GM18909 (cell line): ENCODE measurements at regions not wholly inside any gene's neighbourhood (a gene's known extent, or its start where the extent isn't known, plus 50 kb on each side); places are given as distances from the start of the nearest gene placed in this dataset.

ENCODE experiments used
- ATAC-seq: cut with Tn5 transposase; IDR thresholded peaks from one replicate; pipeline ENCODE4 v1.9.1; 2021; ENCODE audit warnings: mild to moderate bottlenecking; ENCODE audit not compliant: unreplicated experiment, poor library complexity

DNA sequence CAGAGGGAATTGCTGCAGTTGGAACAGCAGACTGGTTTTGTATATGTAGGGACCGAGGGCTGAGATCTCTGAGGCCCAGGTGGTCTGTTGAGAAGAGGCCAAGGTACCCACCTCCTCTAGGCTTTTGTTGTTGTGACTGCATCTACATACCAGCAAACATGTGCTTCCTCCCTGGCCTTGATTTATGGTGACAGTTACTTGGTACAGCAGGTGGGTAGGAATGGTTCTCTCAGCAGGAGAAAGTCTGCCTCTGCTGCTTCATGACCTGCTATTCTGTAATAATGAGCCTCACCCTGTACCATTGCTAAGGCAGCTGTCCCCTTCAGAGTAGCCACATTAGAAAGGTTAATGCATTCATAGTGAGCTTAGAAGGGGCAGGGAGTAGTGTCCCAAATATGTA lies 196.7 kb upstream of the PELI2 start:
- no peak for ATAC-seq

DNA sequence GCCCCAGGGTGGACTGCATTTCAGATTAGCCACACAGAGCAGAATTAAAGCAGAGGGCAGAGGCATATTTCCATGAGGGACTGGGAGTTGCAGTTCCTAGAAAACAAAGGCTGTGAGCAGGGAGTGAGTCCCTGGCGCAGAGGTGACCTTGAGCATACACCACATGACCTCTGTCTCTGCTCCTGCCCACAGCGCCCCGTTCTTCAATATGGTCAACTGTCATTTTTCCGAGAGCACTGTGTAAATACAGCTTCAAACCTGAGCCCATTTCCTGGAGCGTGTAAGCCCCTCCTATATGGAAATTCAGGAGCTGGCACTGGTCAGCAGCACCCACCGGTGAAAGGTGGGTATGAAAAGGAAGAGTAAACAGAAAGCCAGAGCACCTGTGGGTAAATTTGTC lies 192.2 kb upstream of the PELI2 start:
- no peak for ATAC-seq

DNA sequence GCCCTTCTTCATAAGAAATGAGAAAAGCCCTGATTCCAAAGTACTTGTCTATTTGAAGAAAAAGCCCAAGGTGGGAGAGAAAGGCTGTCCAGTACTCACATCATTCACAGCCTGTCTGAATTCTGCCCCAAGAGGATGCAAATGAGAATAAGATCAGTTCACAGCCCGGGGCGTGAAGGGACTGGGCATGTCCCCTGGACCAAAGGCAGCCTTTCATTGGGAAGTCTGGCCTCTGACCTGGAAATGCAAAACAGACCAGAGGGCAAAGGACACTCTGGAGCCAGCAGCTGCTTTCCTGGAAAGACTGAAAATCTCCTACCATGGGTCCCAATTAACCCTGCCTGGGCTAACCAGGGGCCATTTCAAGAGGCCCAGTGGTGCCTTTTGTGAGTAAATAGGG lies 191.2 kb upstream of the PELI2 start:
- ATAC-seq: no peak

GRCh38 chr14:55928276-55928675 lies 189.9 kb upstream of the PELI2 start:
- ATAC-seq: no peak

- ATAC-seq: no peak
These were observed 189.1 kb upstream of the PELI2 start for GRCh38 chr14:55929136-55929535.

DNA sequence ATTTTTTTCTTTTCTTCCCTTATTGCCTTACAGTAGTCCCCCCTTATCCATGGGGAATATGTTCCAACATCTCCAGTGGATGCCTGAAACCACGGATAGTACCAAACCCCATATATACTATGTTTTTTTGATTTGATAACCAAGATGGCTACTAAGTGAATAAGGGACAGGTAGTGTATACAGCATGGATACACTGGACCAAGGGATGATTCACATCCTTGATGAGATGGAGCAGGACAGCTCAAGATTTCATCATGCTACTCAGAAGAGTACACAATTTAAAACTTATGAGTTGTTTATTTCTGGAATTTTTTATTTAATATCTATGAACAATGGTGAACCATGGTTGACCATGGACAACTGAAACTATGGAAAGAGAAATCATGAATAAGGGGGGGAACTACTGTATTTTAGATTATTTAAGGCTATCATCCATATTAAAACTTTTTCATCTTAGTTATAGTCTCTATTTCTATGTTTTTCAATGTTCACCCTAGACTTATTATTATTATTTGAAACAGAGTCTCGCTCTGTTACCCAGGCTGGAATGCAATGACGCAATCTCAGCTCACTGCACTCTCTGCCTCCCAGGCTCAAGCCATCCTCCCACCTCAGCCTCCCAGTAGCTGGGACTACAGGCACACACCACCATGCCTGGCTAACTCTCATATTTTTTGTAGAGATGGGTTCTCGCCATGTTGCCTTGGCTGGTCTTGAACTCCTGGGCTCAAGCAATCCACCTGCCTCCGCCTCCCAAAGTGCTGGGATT lies 188.0 kb upstream of the PELI2 start:
- no peak for ATAC-seq

DNA sequence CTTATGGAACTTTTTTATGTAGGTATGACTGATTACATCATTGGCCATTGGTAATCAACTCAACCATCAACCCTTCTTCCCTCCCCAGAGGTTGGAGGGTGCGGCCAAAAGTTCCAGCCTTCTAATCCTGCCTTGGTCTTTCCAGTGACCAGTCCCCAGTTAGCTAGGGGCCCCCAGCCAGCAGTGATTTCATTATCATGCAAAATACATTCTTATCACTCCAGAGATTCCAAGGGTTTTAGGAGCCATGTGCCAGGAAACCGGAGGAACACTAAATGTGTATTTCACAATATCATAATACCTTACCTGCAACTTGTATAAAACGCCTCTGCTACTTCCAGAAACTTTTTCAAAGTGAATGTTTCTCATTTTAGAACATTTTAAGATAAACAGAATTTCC lies 181.5 kb upstream of the PELI2 start:
- ATAC-seq: no peak

- ATAC-seq: no peak
These were observed 179.9 kb upstream of the PELI2 start for GRCh38 chr14:55938249-55938791.

GRCh38 chr14:55942076-55942654 lies 176.0 kb upstream of the PELI2 start:
- no peak for ATAC-seq

DNA sequence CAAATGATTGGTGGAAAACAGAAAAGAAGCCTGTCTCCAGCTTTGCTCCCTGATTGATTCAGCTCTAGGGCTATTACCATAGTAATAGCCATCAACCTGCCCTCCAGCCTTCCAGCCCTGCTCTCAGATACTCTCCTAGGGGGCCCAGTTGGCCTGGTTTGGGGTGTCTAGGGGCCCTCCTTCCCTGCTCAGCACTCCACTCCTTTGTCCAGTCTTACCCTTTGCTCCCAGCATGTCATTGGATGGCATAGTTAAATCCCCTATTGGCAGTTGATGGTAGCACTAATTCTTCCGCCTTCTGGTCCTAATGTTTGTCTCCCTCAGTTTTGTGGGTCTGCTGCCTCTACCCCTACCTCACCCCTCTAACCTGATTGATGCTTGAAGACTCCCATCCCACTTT lies 175.4 kb upstream of the PELI2 start:
- no peak for ATAC-seq

- ATAC-seq: no peak
These were observed 173.5 kb upstream of the PELI2 start for GRCh38 chr14:55944757-55945156.

DNA sequence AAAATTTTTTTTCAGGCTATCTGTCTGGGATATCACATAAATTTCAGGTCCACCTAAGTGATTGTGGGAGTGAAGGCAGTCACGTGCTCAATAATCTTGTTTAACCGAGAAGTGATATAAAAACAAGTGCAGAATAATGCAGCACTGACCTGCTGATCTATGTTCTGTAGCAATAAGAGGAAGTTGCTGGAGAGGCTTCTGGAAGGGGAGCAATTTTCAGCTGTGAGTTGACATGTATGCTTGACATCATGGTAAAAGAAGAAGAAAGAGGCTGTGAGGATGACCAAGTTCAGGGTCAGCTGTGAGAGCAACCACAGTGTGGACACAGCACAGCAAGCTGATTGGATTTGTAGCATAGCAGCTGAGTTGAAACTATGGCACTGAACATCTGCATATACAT lies 172.0 kb upstream of the PELI2 start:
- no peak for ATAC-seq

DNA sequence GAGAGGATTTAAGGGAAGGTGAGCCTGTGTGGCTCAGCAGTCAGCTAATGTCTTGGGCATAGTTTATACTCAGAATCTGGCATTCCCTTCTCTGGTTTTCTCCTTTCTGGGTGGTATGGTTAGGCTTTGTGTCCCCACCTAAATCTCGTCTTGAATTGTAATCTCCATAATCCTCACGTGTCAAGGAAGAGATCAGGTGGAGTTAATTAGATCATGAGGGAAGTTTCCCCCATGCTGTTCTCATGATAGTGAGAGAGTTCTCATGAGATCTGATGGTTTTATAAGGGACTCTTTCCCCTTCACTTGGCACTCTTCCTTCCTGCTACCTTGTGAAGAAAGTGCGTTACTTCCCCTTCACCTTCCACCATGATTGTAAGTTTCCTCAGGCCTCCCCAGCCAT lies 169.8 kb upstream of the PELI2 start:
- ATAC-seq: no peak

DNA sequence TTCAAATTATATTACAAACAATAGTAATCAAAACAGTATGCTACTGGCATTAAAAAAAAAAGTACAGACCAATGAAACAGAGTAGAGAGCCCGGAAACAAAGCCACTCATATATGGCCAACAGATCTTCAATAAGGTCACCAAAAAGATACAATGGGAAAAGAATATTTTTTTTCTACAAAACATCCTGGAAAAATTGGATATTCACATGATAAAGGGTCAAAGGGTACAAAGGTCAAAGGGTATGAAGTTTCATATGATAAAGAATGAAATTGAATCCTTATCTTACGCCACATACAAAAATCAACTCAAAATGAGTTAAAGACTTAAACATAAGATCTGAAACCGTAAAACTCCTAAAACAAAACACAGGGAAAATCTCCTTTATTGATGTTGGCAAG lies 168.5 kb upstream of the PELI2 start:
- ATAC-seq: no peak

DNA sequence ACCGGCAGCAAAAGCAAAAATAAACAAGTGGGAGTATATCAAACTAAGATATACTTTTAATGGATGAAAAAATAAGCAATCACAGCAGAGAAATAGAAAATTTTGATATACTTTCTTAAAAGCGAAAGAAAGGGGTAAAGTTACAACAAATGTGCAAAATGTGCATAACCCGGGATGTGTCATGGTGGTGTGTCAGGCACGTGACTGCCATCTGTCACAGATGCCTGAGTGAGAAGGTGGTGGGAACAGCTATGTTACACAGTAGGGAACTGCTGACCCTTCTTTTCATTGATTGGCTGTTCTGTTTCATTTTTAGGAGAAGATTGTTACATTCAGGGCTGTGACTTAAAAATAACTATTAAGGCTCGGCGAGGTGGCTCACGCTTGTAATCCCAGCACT lies 168.1 kb upstream of the PELI2 start:
- no peak for ATAC-seq

DNA sequence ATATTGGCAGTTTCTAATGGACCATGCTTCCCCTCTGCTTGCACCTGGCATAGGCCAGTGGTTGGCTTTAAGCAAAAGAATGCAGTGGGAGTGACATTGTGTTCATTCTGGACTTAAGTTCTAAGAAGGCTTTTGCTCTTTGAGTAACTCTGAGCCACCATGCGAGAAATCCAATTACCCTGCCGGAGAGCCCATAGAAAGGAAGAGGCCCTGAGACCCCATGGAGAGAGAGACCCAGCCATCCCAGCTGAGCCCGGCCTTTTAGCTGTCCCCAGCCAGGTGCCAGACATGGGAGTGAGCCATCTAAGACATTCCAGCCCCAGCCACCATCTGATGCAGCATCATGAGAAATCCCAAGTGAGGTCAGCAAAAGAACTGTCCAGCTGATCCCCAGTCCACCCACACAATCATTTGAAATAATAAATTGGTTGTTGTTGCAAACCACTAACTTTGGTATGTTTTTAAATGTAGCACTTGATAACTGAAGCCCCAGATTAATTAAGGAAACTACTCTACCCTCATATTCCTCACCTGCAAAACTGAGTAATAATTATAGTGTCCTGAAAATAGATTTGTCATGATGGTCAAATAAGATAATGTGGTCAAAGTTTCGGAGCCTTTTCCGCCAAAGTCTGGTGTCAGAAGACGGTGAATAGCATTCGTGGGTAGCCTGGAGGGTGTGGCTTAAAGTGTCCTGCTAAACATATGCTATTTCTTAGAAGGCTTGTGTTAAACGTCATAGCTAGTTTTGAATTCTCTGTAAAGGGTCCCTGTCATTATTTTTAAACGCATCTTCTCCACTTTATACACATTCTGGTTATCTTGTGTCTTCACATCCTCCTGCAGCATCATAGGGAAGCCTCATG lies 166.6 kb upstream of the PELI2 start:
- no peak for ATAC-seq

GRCh38 chr14:55954108-55954507 lies 164.1 kb upstream of the PELI2 start:
- no peak for ATAC-seq

DNA sequence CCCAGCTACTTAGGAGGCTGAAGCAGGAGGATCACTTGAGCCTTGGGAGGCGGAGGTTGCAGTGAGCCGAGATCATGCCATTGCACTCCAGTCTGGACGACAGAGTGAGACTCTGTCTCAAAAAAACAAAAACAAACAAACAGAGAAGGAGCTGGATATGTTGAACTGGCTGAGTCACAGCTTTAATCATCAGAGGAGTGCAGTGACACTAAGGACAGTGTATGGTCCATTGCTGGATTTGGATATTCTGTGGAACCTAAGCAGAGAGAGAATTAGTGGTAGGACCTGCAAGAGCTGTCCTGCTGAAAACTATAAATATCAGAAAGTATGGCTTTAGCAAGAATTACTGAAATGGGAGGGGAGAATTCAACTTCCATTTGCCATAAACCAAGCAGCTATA lies 163.0 kb upstream of the PELI2 start:
- ATAC-seq: no peak

GRCh38 chr14:55957950-55958349 lies 160.3 kb upstream of the PELI2 start:
- no peak for ATAC-seq

DNA sequence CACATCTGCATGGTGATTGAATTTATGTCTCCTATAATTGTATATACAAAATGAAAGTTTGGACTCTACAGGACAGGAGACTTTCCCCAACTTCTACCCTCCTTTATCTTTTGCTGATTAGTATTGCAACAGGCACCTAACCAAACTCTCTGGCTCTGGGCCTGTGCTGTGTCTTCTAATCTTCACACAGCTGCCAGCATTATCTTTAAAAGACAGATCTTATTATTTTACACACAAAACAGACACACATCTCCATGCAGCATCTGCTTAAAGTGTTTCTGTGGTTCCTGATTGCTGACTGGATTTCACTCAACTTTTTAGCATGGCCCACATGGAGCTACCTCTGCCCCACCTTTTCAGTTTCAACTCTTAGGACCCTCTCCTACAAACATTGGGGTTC lies 154.9 kb upstream of the PELI2 start:
- ATAC-seq: no peak

GRCh38 chr14:55964091-55964490 lies 154.1 kb upstream of the PELI2 start:
- ATAC-seq: no peak
